Hepatic stellate cell (primary cell): ENCODE measurements at regions not wholly inside any gene's neighbourhood (a gene's known extent, or its start where the extent isn't known, plus 50 kb on each side); places are given as distances from the start of the nearest gene placed in this dataset.

Experiments used
- DNase-seq: peaks from one replicate; pipeline ENCODE4 v3.0.0; 2011; ENCODE audit warnings: low spot score

DNA sequence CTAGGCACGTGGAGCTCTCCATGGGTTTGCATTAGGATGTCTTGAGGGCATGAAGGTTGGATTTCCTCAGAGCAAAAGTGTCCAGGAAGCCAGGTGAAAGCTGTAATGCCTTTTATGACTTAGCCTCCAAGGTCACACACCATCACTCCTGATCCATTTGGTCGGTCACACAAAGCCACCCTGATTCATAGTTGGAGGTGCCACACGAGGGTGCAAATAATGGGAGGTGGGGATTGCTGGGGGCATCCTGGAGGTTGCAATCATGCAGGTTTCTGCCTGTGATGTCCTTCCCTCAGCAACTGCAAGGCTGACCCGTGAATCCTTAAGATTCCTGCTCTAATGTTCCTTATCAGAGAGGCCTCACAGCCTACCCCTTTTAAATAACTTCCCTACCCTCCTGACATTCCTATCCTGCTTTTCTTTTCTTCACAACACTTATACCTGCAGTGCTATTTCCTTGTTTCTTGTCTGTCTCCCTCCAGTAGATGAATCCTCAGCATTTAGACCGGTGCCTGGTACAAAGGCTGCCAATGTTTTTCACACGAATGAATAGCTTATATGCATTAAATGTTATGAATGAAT lies 97.1 kb downstream of the LIPG start:
- no peak for DNase-seq

DNA sequence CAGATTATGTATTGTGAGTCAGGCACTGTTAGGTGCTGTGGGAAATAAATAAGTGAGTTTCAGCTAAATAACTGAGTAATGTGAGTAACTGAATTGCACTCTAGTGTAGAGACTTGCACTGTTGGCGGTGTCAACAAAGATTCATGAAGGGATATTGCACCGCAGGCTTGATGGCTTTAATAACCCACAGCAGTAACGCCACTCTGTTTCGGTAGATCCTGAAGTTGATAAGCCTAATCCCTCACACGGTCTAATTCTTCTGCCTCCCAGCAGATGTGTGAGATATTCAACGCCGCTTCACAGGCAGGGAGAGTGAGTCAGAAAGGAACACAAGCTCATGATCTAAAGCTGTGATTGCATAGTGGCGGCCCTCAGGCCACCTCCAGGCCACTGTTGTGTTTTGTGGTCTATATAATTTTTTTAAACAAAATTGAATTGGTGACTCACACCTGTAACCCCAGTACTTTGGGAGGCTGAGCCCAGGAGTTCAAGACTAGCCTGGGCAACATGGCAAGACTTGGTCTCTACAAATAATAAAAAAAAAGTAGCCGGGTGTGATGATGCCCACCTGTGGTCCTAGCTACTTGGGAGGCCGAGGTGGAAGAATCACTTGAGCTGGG lies 94.3 kb downstream of the LIPG start:
- DNase-seq: no peak

DNA sequence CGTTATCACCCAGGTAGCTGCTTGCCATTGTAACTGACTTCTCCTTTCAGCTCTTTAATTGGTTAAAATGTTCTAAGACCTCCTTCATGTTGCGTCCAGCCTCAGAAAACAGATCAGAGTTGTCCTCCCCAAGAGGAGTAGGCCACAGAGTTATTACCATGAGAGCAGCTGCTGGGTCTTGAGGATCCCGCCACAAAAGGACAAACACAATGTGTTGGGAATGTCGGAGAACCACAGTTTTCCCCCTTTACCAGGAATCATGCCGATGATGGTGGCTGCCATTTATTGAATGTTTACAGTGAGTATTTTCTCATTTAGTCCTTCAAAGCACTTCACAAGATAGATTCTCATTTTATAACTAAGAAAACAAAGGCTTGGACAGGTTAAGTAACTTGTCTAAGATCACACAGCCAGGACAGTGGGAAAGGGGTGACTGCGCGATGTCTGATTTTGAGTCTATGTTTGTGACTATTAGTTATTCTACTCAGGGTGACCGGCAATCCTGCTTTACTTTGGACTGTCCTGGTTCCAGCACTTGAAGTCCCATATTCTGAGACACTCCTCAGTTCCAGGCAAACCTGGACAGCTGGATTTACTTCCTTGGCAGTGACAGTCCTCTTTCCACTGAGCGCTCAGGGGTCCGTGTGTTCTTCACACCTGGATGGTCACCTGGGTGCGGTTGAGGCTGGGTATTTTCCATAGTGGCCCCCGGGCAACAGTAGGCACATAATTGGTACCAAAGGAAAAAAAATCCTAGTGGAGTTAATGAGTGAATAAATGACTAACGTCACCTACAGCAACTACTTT lies 93.6 kb downstream of the LIPG start:
- no peak for DNase-seq

DNA sequence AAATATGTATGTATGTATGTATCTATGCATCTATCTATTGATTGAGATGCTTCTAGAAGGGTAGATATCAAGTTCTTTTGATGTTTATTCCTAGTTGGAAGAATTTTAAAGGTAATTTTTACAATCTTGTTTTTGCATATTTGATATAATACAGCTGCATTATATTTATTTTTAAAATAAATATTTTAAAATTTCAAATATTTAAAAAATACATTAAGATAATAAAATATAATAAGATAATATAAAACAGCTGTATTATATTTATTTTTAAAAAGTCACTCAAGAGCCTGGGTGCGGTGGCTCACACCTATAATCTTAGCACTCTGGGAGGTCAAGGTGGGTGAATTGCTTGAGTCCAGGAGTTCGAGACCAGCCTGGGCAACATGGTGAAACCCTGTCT lies 92.5 kb downstream of the LIPG start:
- no peak for DNase-seq

DNA sequence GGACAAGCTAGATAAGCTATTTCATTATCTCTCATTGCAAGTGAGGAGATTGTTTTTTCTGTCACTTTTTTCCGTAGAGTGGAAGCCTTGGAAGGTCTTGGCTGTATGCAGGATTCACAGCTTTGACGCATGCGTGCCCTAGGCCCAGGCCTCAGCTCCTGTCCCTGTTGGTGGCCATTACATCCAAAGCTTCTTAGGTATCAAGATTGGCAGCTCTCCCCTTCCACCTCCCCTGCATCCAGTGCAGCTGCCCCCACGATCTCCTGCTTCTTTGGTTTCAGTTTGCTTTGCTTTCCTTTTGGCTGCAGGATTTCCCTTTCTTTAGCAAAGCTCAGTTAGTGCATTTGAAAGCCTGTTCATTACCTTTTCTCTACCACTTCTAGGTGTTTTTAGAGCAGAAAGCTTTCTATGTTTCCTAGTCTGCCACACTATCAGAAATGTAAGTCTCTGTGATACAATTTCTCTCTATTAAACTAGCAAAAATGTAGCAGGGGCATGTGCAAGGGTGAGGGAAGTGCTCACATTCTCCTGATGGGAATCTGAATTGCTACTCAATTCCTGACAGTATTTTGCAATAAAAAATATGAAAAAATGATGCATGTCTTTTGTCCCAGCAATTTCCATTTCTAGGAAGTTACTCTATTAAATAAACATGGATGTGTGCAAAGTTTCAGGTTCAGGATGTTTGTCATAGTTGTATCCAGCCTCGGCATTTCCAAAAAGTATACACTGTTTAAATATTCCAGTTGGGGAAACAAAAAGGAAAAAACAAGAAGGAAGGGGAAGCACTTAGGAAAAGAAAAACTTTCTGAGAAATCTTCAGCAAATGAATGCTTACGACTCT lies 91.2 kb downstream of the LIPG start:
- DNase-seq: no peak

DNA sequence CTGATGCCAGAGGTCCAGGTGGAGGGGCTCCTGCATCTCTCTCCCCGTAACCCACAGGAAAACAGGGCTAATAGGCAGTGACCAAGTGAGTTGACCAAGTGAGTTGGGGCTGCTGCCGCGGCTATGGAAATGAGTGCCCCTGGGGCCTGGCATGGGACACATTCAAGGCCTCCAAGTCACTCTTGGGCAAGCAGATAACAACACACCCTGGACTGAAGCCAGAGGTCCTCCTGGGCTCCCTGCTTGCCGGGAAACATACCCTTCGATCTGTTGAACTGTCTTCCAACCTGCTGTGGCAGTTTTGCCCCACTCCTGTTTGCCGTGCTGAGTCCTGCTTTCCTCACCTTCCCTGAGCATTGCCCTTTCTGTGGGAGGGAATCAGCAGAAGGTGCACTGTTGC lies 89.2 kb downstream of the LIPG start:
- DNase-seq: no peak

DNA sequence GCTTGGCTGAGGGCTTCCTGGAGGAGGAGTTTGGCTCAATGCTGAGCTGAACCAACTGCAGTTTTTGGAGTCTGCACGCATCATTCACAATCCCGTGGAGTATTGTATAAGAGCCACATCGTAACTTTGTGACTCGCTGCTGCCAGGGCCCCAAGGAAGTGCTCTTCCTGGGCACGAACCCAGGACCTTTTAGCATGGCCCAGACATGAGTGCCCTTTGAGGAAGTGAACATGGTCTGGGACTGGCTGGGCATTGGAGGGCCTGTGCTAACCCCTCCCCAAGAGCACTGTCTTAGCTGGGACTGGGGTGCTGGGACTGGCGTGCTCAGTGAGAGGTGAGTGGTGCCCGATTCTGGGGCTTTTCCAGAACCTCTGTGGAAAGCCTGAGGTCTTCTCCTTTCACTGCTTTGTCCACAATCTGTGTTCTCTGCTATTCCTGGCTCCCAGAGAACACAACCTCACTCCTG lies 88.6 kb downstream of the LIPG start:
- DNase-seq: no peak

DNA sequence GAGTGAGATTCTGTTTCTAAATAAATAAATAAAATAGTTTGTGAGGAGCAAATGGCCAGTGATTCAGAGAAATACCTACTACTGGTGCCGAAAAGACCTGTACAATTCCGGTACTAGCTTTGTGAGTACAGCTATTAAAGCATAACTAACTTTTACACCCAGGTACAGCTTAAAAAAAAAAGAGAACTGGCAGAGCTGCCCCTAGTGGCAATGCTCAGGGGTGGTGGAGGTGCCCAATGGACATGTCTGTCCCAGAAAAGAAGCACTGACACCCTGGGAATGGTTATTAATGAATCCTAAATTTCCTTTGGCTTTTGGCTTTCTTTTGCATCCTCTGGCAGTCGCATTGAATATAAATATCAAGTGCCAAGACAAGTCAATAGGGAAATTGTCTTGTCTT lies 87.0 kb downstream of the LIPG start:
- DNase-seq: no peak
